K562 (cell line): ENCODE measurements at regions not wholly inside any gene's neighbourhood (a gene's known extent, or its start where the extent isn't known, plus 50 kb on each side); places are given as distances from the start of the nearest gene placed in this dataset.

Experiments used
- ATAC-seq: fragments of 200-7000 bp; cut with Tn5 transposase; 3 replicates; pipeline ENCODE4 v1.9.1; 2020; ENCODE audit warnings: moderate library complexity
- BruUV-seq: library from RNA; stranded (reverse); fragments of 400-500 nt; replicated peaks from 2 replicates; lab custom pipeline; 2021; lab: Mats Ljungman, UMichigan
- CTCF ChIA-PET: fragments of 300-600 bp; formaldehyde crosslinking; extraction: SDS; loops from one replicate; lab custom pipeline; 2021; ENCODE audit warnings: low intra/inter-chr PET ratio; lab: Yijun Ruan, JAX
- POLR2A ChIA-PET: fragments of 300-600, 350-650 bp; sonication (Branson Sonifier 250); formaldehyde crosslinking; extraction: SDS; loops from one replicate; lab custom pipeline; 2021; ENCODE audit warnings: antibody characterized with exemption, inconsistent platforms; lab: Yijun Ruan, JAX
- DNase-seq, 4 experiments: peaks; one replicate each; pipeline versions ENCODE4 v3.0.0 to v3.0.0-alpha.2; 2011 to 2018; ENCODE audit warnings: low spot score in 3 of 4, mixed read lengths in 3 of 4; ENCODE audit errors: extremely low read depth in 1 of 4
- FAIRE-seq: peaks from 2 replicates; lab custom pipeline; 2011; peaks lifted over from hg19 to GRCh38; lab: Jason Lieb, UNC
- H2AFZ ChIP-seq: 2 replicates; pipeline ENCODE4 v1.6.0; 2011; ENCODE audit warnings: low read depth, low read length, control low read depth, inconsistent platforms
- H3K27ac ChIP-seq: fragments of 200-600 bp; 3 replicates; pipeline ENCODE4 v1.8.0; 2011; ENCODE audit warnings: low read depth, mild to moderate bottlenecking, control low read depth, inconsistent platforms, low read length, moderate library complexity, mixed read lengths; ENCODE audit errors: extremely low read depth
- H3K27me3 ChIP-seq, 2 experiments: fragments of 300-600 bp in 1 of 2; 2 replicates in 1 of 2; 3 replicates in 1 of 2; pipeline versions ENCODE4 v1.6.0 to v1.8.0; 2011; ENCODE audit warnings: inconsistent platforms in 2 of 2, low read length in 2 of 2, mild to moderate bottlenecking in 1 of 2, mixed read lengths in 1 of 2, moderate library complexity in 1 of 2; ENCODE audit not compliant: control insufficient read depth in 2 of 2, insufficient read depth in 2 of 2
- H3K36me3 ChIP-seq: fragments of 300-600 bp; 3 replicates; pipeline ENCODE4 v1.8.0; 2011; ENCODE audit warnings: mild to moderate bottlenecking, low read length, inconsistent platforms; ENCODE audit not compliant: control insufficient read depth, insufficient read depth
- H3K4me1 ChIP-seq, 2 experiments: fragments of 200-600 bp in 1 of 2; replicated peaks in 1 of 2; 2 replicates in 1 of 2; 3 replicates in 1 of 2; pipeline versions ENCODE4 v1.5.1 to v1.8.0; 2011; ENCODE audit warnings: inconsistent platforms in 2 of 2, low read length in 2 of 2, mild to moderate bottlenecking in 1 of 2, mixed read lengths in 1 of 2, moderate library complexity in 1 of 2; ENCODE audit not compliant: control insufficient read depth in 2 of 2, insufficient read depth in 2 of 2
- H3K4me2 ChIP-seq: 2 replicates; pipeline ENCODE4 v1.6.1; 2011; ENCODE audit warnings: low read length, control low read depth, inconsistent platforms, mixed read lengths; ENCODE audit not compliant: insufficient read depth
- H3K4me3 ChIP-seq: fragments of 200-600 bp; sonication (generic), shearing (Covaris generic); 2 replicates; pipeline ENCODE4 v1.5.1; 2016; ENCODE audit warnings: control low read depth, inconsistent platforms
- H3K79me2 ChIP-seq: fragments of 200-600 bp; 3 replicates; pipeline ENCODE4 v1.8.0; 2011; ENCODE audit warnings: low read length, inconsistent platforms; ENCODE audit not compliant: control insufficient read depth, insufficient read depth
- H3K9ac ChIP-seq, 2 experiments: 2 replicates each; pipeline versions ENCODE4 v1.6.0 to v1.6.1; 2011; ENCODE audit warnings: low read depth in 2 of 2, low read length in 2 of 2, control low read depth in 1 of 2, inconsistent platforms in 1 of 2, mild to moderate bottlenecking in 1 of 2, mixed read lengths in 1 of 2; ENCODE audit not compliant: insufficient read depth in 1 of 2
- H3K9me1 ChIP-seq: one replicate; pipeline ENCODE4 v1.6.0; 2011; ENCODE audit warnings: inconsistent platforms, mild to moderate bottlenecking, low read length, moderate library complexity; ENCODE audit not compliant: control insufficient read depth, insufficient read depth
- H3K9me3 ChIP-seq: replicated peaks from 2 replicates; pipeline ENCODE4 v1.5.1; 2011; ENCODE audit warnings: low read depth, low read length, inconsistent platforms; ENCODE audit not compliant: control insufficient read depth, insufficient read depth
- H4K20me1 ChIP-seq: replicated peaks from 2 replicates; pipeline ENCODE4 v1.6.1; 2011; ENCODE audit warnings: low read length, inconsistent platforms, mixed read lengths; ENCODE audit not compliant: control insufficient read depth, insufficient read depth
- CREB5 ChIP-seq: fragments of 250-450 bp; sonication (Bioruptor Pico); IDR thresholded peaks from 2 replicates; pipeline ENCODE4 v1.5.0; 2020; ENCODE audit warnings: mild to moderate bottlenecking
- FOXK1 ChIP-seq: sonication (generic); formaldehyde crosslinking; IDR thresholded peaks from 2 replicates; pipeline ENCODE4 v1.8.0; 2022; ENCODE audit warnings: missing genetic modification reagents, mild to moderate bottlenecking, borderline replicate concordance
- HDAC3 ChIP-seq: fragments of 450-650 bp; IDR thresholded peaks from 2 replicates; pipeline ENCODE4 v1.6.1; 2018; ENCODE audit warnings: borderline replicate concordance, mild to moderate bottlenecking, moderate library complexity; ENCODE audit not compliant: partially characterized antibody
- HLTF ChIP-seq: fragments of 450-650 bp; IDR thresholded peaks from 2 replicates; pipeline ENCODE4 v1.6.1; 2016
- HMBOX1 ChIP-seq: sonication (generic); IDR thresholded peaks from 2 replicates; pipeline ENCODE4 v1.6.1; 2016
- HMG20A ChIP-seq: fragments of 450-650 bp; formaldehyde crosslinking; conservative IDR thresholded peaks from 2 replicates; pipeline ENCODE4 v1.4.0; 2020; ENCODE audit warnings: mild to moderate bottlenecking, mixed read lengths
- MAZ ChIP-seq, 2 experiments: fragments of 450-650 bp in 1 of 2; sonication (generic) in 1 of 2; formaldehyde crosslinking; IDR thresholded peaks in 1 of 2; conservative IDR thresholded peaks in 1 of 2; 2 replicates each; pipeline versions ENCODE4 v1.4.0 to v1.5.0; 2020; ENCODE audit warnings: mild to moderate bottlenecking in 1 of 2, missing genetic modification reagents in 1 of 2
- MCM5 ChIP-seq: fragments of 450-650 bp; IDR thresholded peaks from 2 replicates; pipeline ENCODE4 v1.6.1; 2016; ENCODE audit warnings: low read depth
- TEAD2 ChIP-seq: fragments of 450-650 bp; IDR thresholded peaks from 2 replicates; pipeline ENCODE4 v1.6.1; 2016; ENCODE audit warnings: missing genetic modification characterization, control low read depth, missing compliant biosample characterization
- XRCC5 ChIP-seq: fragments of 200-400 bp; formaldehyde crosslinking; IDR thresholded peaks from 2 replicates; pipeline ENCODE4 v1.6.1; 2017; ENCODE audit warnings: low read depth, mild to moderate bottlenecking, low read length
- ZBED1 ChIP-seq: IDR thresholded peaks from 2 replicates; pipeline ENCODE4 v1.6.1; 2014
- ZBTB11 ChIP-seq, 3 experiments: fragments of 200-800 bp in 1 of 3; fragments of 250-450 bp in 1 of 3; fragments of 450-650 bp in 1 of 3; sonication (Bioruptor Pico) in 1 of 3; sonication (Bioruptor generic) in 1 of 3; formaldehyde crosslinking in 1 of 3; IDR thresholded peaks; 2 replicates each; pipeline versions ENCODE4 v1.6.1 to v1.8.0; 2016 to 2022; ENCODE audit warnings: mild to moderate bottlenecking in 2 of 3, missing genetic modification characterization in 2 of 3, missing compliant biosample characterization in 1 of 3, moderate library complexity in 1 of 3
- WGBS: fragments of 100-300 bp; shearing (Covaris generic); methylation state at CpG from one replicate; pipeline ENCODE4 v1.1.6; 2016; ENCODE audit warnings: low coverage, mixed read lengths; ENCODE audit not compliant: insufficient coverage; ENCODE audit errors: missing lambda C conversion rate; 5-methylcytosine and 5-hydroxymethylcytosine counted together
- in situ Hi-C: fragments of 300-500 bp; cut with MboI; formaldehyde crosslinking; loops from 4 replicates; pipeline ENCODE4 v1.15.0; 2018; ENCODE audit warnings: inconsistent platforms, mixed read lengths
- intact Hi-C: fragments of 100-400 bp; cut with micrococcal nuclease; formaldehyde crosslinking; loops from 2 replicates; pipeline ENCODE4 v1.14.2; 2022

GRCh38 chr14:58862416-58863160 lies 224.8 kb downstream of the DACT1 start (continued):
- TF ChIP-seq CREB5 (CRISPR knock-in tag) (no peak), ZBED1 (no peak), TEAD2 (tag) (no peak)

- Histone ChIP-seq H3K4me3 (no peak overlapping the region), H3K27ac (no peak overlapping the region), H3K9ac (no peak overlapping the region), H3K4me2 (no peak overlapping the region), H3K9me1 (no peaks in the 10 kb centered on the region), H3K36me3 (no peaks in the 10 kb centered on the region), H4K20me1 (no peaks in the 10 kb centered on the region), H3K27me3 (no peaks in the 10 kb centered on the region), H2AFZ (no peak overlapping the region), H3K79me2 (no peaks in the 10 kb centered on the region), H3K9me3 (no peaks in the 10 kb centered on the region), H3K4me1 (no peaks in the 10 kb centered on the region)
- DNase-seq: no peak
- ATAC-seq: no peak
- ChIA-PET POLR2A (interaction anchor here (0.7 kb wide), 1 partner anchor 54 kb away, joined by 3 read pairs; no protein-coding TSS in a partner anchor), CTCF (no interaction called here)
- WGBS: 0% methylated on average over 8 of the region's 10 CpGs
- no peak for FAIRE-seq
- intact Hi-C loops: no loop called here
- no TSS peak for BruUV-seq
- in situ Hi-C loops: no loop called here
- no peak for TF ChIP-seq HMBOX1
- no peak for TF ChIP-seq HLTF
- TF ChIP-seq XRCC5: no peak
- TF ChIP-seq FOXK1 (CRISPR knock-in tag): no peak
- no peak for TF ChIP-seq HMG20A (CRISPR knock-in tag)
- TF ChIP-seq HDAC3: no peak
- TF ChIP-seq MCM5: no peak
- no peak for TF ChIP-seq ZBTB11 (CRISPR knock-in tag; IDR thresholded peaks at IDR 0.05)
- no peak for TF ChIP-seq MAZ (CRISPR knock-in tag; conservative IDR thresholded peaks at IDR 0.05 in 1 of 2, IDR thresholded peaks at IDR 0.05 in 1 of 2)
These were observed 226.0 kb downstream of the DACT1 start for GRCh38 chr14:58863661-58864345.
